ENCODE measurements at regions not wholly inside any gene's neighbourhood (a gene's known extent, or its start where the extent isn't known, plus 50 kb on each side); places are given as distances from the start of the nearest gene placed in this dataset.

- no peak for DNase-seq (ENCODE audit: extremely low read depth, low read depth)
- no peak for TF ChIP-seq CTCF (IDR thresholded peaks at IDR 0.05; ENCODE audit: low read depth, low read length)
Observed at GRCh38 chr5:74007193-74007592, 381.2 kb downstream of the ARHGEF28 start.

GRCh38 chr5:73999297-73999696, 373.3 kb downstream of the ARHGEF28 start:
- TF ChIP-seq CTCF (IDR thresholded peaks at IDR 0.05; ENCODE audit: low read depth, low read length): no peak
- no peak for DNase-seq (ENCODE audit: extremely low read depth, low read depth)

- TF ChIP-seq CTCF (IDR thresholded peaks at IDR 0.05; ENCODE audit: low read depth, low read length): no peak
- no peak for DNase-seq (ENCODE audit: extremely low read depth, low read depth)
Observed at GRCh38 chr5:73998489-73998888, 372.5 kb downstream of the ARHGEF28 start.

GRCh38 chr5:73997960-73998359, 372.0 kb downstream of the ARHGEF28 start:
- no peak for TF ChIP-seq CTCF (IDR thresholded peaks at IDR 0.05; ENCODE audit: low read depth, low read length)
- DNase-seq (ENCODE audit: extremely low read depth, low read depth): no peak

- DNase-seq (ENCODE audit: extremely low read depth, low read depth): no peak
- no peak for TF ChIP-seq CTCF (IDR thresholded peaks at IDR 0.05; ENCODE audit: low read depth, low read length)
Observed at GRCh38 chr5:73996151-73996755, 370.3 kb downstream of the ARHGEF28 start.

- TF ChIP-seq CTCF (IDR thresholded peaks at IDR 0.05; ENCODE audit: low read depth, low read length): no peak
- DNase-seq (ENCODE audit: extremely low read depth, low read depth): no peak
Observed at GRCh38 chr5:73994963-73995362, 369.0 kb downstream of the ARHGEF28 start.

Data from AG09319 (cell line).